ENCODE measurements at regions not wholly inside any gene's neighbourhood (a gene's known extent, or its start where the extent isn't known, plus 50 kb on each side); places are given as distances from the start of the nearest gene placed in this dataset.

DNA sequence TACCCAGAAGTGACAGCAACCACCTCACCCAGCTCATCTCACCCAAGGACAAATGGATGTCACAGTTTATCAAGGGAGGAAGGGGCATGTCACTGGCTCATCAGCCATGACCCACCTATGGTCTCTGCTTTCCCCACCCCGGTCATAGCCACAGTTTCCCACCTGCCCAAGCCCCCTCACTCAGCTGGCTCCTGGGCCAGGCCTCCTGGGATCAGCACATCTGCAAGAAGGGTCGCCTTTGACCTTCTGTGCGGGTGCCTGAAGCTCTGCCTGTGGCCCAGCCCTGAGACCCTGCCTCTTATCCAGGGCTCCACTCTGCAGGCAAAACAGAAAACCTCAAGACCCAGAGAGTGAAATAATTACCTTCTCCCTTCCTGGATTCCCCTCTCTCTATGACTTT, 236.4 kb downstream of the BUD13 start:
- TF ChIP-seq, protein P1, sequence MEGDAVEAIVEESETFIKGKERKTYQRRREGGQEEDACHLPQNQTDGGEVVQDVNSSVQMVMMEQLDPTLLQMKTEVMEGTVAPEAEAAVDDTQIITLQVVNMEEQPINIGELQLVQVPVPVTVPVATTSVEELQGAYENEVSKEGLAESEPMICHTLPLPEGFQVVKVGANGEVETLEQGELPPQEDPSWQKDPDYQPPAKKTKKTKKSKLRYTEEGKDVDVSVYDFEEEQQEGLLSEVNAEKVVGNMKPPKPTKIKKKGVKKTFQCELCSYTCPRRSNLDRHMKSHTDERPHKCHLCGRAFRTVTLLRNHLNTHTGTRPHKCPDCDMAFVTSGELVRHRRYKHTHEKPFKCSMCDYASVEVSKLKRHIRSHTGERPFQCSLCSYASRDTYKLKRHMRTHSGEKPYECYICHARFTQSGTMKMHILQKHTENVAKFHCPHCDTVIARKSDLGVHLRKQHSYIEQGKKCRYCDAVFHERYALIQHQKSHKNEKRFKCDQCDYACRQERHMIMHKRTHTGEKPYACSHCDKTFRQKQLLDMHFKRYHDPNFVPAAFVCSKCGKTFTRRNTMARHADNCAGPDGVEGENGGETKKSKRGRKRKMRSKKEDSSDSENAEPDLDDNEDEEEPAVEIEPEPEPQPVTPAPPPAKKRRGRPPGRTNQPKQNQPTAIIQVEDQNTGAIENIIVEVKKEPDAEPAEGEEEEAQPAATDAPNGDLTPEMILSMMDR (IDR thresholded peaks at IDR 0.05; ENCODE audit: low read length): no peak
- no peak for TF ChIP-seq EZH2 (IDR thresholded peaks at IDR 0.05; ENCODE audit: borderline replicate concordance, low read length)

Data from OCI-LY1 (cell line).